Left ventricle myocardium inferior (tissue), 1 donor: ENCODE measurements at regions not wholly inside any gene's neighbourhood (a gene's known extent, or its start where the extent isn't known, plus 50 kb on each side); places are given as distances from the start of the nearest gene placed in this dataset.

Experiments
- DNase-seq: peaks from one replicate; pipeline ENCODE4 v3.0.0-alpha.2; 2020
- H3K27ac ChIP-seq: fragments of 200-600 bp; replicated peaks from 2 replicates; pipeline ENCODE4 v1.8.0; 2021
- H3K27me3 ChIP-seq: fragments of 200-600 bp; 2 replicates; pipeline ENCODE4 v1.8.0; 2021; ENCODE audit warnings: low read depth
- H3K36me3 ChIP-seq: fragments of 200-600 bp; 2 replicates; pipeline ENCODE4 v1.8.0; 2021
- H3K4me1 ChIP-seq: fragments of 200-600 bp; 2 replicates; pipeline ENCODE4 v1.8.0; 2021
- H3K4me3 ChIP-seq: fragments of 200-600 bp; 2 replicates; pipeline ENCODE4 v1.8.0; 2021; ENCODE audit warnings: mild to moderate bottlenecking, moderate library complexity
- H3K9me3 ChIP-seq: fragments of 200-600 bp; replicated peaks from 2 replicates; pipeline ENCODE4 v1.8.0; 2021
- intact Hi-C: fragments of 100-400 bp; cut with micrococcal nuclease; formaldehyde crosslinking; loops from one replicate; pipeline ENCODE4 v1.11.0; 2022
- TF ChIP-seq, protein P1 (sequence below): fragments of 200-600 bp; IDR thresholded peaks from 2 replicates; pipeline ENCODE4 v1.8.0; 2021; ENCODE audit warnings: antibody characterized with exemption, mild to moderate bottlenecking, borderline replicate concordance
- donor health status: DM: no; HTN: yes; CAD: no; lungs with severe emphysema.

DNA sequence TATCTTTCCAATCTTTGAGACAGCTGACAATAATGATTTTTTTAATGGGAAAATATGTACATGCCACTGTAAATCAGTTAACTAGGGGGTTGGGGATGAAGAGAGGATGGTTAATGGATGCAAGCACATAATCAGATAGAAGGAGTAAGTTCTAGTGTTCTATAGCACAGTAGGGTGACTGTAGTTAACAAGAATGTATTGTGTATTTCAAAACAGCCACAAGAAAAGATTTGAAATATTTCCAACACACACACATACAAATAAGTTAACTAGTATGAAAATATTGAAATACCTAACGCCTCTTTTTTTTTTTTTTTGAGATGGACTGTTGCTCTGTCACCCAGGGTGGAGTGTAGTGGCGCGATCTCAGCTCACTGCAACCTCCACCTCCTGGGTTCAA lies 153.4 kb upstream of the SALL4 start:
- peaks cover 7% of the 10 kb centered on the region for H3K4me1 ChIP-seq
- no peaks in the 10 kb centered on the region for H3K36me3 ChIP-seq
- H3K27me3 ChIP-seq = peaks cover 26% of the 10 kb centered on the region
- no peak overlapping the region for H3K27ac ChIP-seq
- intact Hi-C loops = no loop called here
- DNase-seq = no peak
- TF ChIP-seq, protein P1, sequence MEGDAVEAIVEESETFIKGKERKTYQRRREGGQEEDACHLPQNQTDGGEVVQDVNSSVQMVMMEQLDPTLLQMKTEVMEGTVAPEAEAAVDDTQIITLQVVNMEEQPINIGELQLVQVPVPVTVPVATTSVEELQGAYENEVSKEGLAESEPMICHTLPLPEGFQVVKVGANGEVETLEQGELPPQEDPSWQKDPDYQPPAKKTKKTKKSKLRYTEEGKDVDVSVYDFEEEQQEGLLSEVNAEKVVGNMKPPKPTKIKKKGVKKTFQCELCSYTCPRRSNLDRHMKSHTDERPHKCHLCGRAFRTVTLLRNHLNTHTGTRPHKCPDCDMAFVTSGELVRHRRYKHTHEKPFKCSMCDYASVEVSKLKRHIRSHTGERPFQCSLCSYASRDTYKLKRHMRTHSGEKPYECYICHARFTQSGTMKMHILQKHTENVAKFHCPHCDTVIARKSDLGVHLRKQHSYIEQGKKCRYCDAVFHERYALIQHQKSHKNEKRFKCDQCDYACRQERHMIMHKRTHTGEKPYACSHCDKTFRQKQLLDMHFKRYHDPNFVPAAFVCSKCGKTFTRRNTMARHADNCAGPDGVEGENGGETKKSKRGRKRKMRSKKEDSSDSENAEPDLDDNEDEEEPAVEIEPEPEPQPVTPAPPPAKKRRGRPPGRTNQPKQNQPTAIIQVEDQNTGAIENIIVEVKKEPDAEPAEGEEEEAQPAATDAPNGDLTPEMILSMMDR = no peak
- no peak overlapping the region for H3K4me3 ChIP-seq
- H3K9me3 ChIP-seq = no peaks in the 10 kb centered on the region

DNA sequence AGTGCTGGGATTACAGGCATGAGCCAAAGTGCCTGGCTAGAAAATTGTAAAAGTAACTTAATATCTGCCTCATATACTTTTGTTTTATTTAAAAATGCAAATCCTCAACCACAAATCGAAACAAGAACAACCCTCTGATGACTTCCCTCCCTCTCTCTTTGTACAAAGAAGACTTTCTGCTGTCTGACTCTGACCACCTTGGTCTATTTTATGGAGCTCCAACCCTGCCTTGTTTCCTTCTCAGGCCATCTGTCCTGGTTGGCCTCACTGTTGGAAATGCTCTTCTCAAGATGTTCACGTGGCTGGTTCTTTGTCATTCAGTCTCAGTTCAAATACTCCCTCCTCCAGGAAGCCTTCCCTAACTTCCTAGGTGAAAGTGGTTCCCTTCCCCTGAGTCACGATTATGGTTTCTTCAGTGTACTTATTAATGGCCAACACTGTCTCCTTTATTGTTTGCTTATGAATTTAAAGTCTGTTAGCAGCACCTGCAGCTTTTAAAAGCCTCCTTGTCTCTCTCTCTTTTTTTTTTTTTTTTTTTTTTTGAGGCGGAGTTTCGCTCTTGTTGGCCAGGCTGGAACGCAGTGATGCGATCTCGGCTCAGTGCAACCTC lies 151.5 kb upstream of the SALL4 start:
- TF ChIP-seq, protein P1 = no peak
- intact Hi-C loops = no loop called here
- H3K4me3 ChIP-seq = no peak overlapping the region
- H3K27me3 ChIP-seq = peaks cover 17% of the 10 kb centered on the region
- H3K9me3 ChIP-seq = no peaks in the 10 kb centered on the region
- H3K27ac ChIP-seq = no peak overlapping the region
- H3K4me1 ChIP-seq = peaks cover 5% of the 10 kb centered on the region
- DNase-seq = no peak
- H3K36me3 ChIP-seq = no peaks in the 10 kb centered on the region

DNA sequence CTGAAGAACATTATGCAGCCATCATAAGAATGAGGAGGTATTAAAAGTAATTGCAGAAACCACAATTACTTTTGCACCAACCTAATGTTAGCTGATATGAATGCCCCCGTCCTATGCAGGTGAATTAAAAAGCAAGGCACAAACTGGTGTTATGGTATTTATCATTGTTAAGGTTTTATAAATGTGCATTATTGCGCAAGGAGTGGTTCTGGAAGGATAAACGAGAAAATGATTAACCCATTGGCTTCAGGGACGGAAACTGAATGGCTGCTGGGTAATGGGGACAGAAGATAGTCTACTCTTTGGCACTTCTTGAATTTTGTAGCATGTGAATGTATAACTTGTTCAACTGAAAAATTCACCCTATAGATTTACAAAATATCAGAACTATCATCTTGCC lies 148.6 kb upstream of the SALL4 start:
- no peaks in the 10 kb centered on the region for H3K36me3 ChIP-seq
- no peaks in the 10 kb centered on the region for H3K27me3 ChIP-seq
- no peaks in the 10 kb centered on the region for H3K4me1 ChIP-seq
- no peak for DNase-seq
- TF ChIP-seq, protein P1 = no peak
- no peak overlapping the region for H3K4me3 ChIP-seq
- intact Hi-C loops = no loop called here
- no peaks in the 10 kb centered on the region for H3K9me3 ChIP-seq
- H3K27ac ChIP-seq = no peak overlapping the region

DNA sequence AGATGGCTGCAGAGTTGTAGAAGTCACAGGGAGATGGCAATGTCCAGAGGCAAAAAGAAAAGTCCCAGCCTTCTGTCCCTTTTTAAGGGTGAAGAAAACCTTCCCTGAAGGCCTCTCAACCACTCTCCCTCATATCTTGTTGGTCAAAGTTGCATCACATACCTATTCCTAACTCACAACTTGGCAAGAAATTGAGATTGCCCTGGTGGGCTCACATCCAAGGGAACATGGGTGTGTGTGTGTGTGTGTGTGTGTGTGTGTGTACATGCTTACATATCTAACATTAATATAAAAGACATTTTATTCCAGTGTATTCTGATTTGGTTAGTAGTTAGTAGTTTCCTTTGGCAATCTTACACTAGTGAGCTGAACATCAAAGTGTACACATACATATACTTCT lies 144.3 kb upstream of the SALL4 start:
- Histone ChIP-seq H3K27me3 (peaks cover 5% of the 10 kb centered on the region), H3K9me3 (no peaks in the 10 kb centered on the region), H3K4me3 (no peak overlapping the region), H3K27ac (no peak overlapping the region), H3K4me1 (no peaks in the 10 kb centered on the region), H3K36me3 (no peaks in the 10 kb centered on the region)
- intact Hi-C loops = no loop called here
- TF ChIP-seq, protein P1 = no peak
- DNase-seq = no peak

DNA sequence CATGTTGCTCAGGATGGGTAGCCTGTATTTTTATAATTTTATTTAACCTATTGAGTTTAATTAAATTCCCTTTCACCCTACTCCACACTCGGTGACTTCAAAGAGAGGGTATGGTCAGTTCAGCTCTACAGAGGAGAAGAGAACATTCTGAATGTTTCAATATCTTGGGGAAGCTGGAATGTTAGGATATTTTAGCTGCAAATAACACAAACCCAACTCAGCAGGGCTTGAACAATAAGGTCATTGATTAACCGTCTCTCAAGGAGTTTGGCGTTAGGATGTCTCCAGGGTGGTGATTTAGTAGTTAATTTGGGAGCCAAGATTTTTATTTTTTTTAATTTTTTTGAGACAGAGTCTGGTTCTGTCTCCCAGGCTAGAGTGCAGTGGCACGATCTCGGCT lies 143.6 kb upstream of the SALL4 start:
- TF ChIP-seq, protein P1 = no peak
- no peak overlapping the region for H3K27ac ChIP-seq
- H3K4me1 ChIP-seq = no peaks in the 10 kb centered on the region
- peaks cover 5% of the 10 kb centered on the region for H3K27me3 ChIP-seq
- intact Hi-C loops = no loop called here
- DNase-seq = no peak
- H3K4me3 ChIP-seq = no peak overlapping the region
- no peaks in the 10 kb centered on the region for H3K9me3 ChIP-seq
- H3K36me3 ChIP-seq = no peaks in the 10 kb centered on the region
